ENCODE measurements at regions not wholly inside any gene's neighbourhood (a gene's known extent, or its start where the extent isn't known, plus 50 kb on each side); places are given as distances from the start of the nearest gene placed in this dataset.
A peak's percentile ranks its signal among the peaks of the same experiment; 100 is the strongest.

- Histone ChIP-seq H4K91ac (ENCODE audit: low read length) (no peak overlapping the region), H3K9ac (ENCODE audit: low read length) (no peak overlapping the region), H2BK15ac (ENCODE audit: low read depth, poor library complexity, severe bottlenecking) (no peak overlapping the region), H2AFZ (ENCODE audit: low read depth, low read length) (no peak overlapping the region), H2BK120ac (ENCODE audit: low read depth, low read length) (no peak overlapping the region), H4K8ac (ENCODE audit: low read length) (no peak overlapping the region), H3K9me3 (ENCODE audit: control insufficient read depth, low read length) (peaks cover 25% of the 10 kb centered on the region), H3K79me1 (replicated peaks; ENCODE audit: low read length, poor library complexity, severe bottlenecking) (no peaks in the 10 kb centered on the region), H3K4ac (ENCODE audit: low read depth in 1 of 2, low read length in 2 of 2) (no peak overlapping the region), H2BK5ac (ENCODE audit: low read depth, low read length, poor library complexity, severe bottlenecking) (no peak overlapping the region), H2AK5ac (ENCODE audit: low read length, severe bottlenecking) (no peak overlapping the region), H3K4me1 (ENCODE audit: control insufficient read depth, insufficient read depth, low read depth, low read length) (no peaks in the 10 kb centered on the region), H3K27ac (ENCODE audit: low read length, poor library complexity, severe bottlenecking) (no peak overlapping the region), H3K4me2 (ENCODE audit: low read length, poor library complexity, severe bottlenecking) (no peak overlapping the region), H3K23ac (ENCODE audit: low read length in 2 of 2) (no peak overlapping the region), H3K27me3 (ENCODE audit: control insufficient read depth in 1 of 2, insufficient read depth in 1 of 2, low read length in 2 of 2) (peaks cover 0 to 3% of the 10 kb centered on the region in 2 experiments), H2BK12ac (ENCODE audit: low read length in 2 of 2) (no peak overlapping the region), H3K18ac (ENCODE audit: low read depth in 1 of 2, low read length in 2 of 2) (no peak overlapping the region), H3K14ac (ENCODE audit: low read length in 2 of 2) (peak overlapping the region in 1 of 2 experiments; percentile 80), H3K4me3 (ENCODE audit: insufficient read depth in 1 of 2, low read depth in 1 of 2, low read length in 2 of 2) (no peak overlapping the region), H3K36me3 (ENCODE audit: control insufficient read depth in 1 of 2, insufficient read depth in 2 of 2, low read depth in 1 of 2, low read length in 2 of 2) (no peaks in the 10 kb centered on the region)
- no peak for DNase-seq
- WGBS: 84% methylated on average over 5 of the region's 5 CpGs
Measured at GRCh38 chr6:14265049-14266021, 147.8 kb downstream of the CD83 start.

GRCh38 chr6:14266266-14266665 is 148.7 kb downstream of the CD83 start:
- no peak overlapping the region for H2BK15ac ChIP-seq (ENCODE audit: low read depth, poor library complexity, severe bottlenecking)
- H4K91ac ChIP-seq (ENCODE audit: low read length): no peak overlapping the region
- H3K14ac ChIP-seq (ENCODE audit: low read length in 2 of 2): no peak overlapping the region
- H3K4me1 ChIP-seq (ENCODE audit: control insufficient read depth, insufficient read depth, low read depth, low read length): peaks cover 2% of the 10 kb centered on the region
- WGBS: no CpG with 5 or more reads among the region's 2 CpGs
- H3K4me3 ChIP-seq (ENCODE audit: insufficient read depth in 1 of 2, low read depth in 1 of 2, low read length in 2 of 2): no peak overlapping the region
- no peak overlapping the region for H2BK120ac ChIP-seq (ENCODE audit: low read depth, low read length)
- no peak overlapping the region for H3K4me2 ChIP-seq (ENCODE audit: low read length, poor library complexity, severe bottlenecking)
- no peak overlapping the region for H2BK12ac ChIP-seq (ENCODE audit: low read length in 2 of 2)
- H3K9me3 ChIP-seq (ENCODE audit: control insufficient read depth, low read length): peaks cover 16% of the 10 kb centered on the region
- no peak overlapping the region for H3K23ac ChIP-seq (ENCODE audit: low read length in 2 of 2)
- no peak overlapping the region for H4K8ac ChIP-seq (ENCODE audit: low read length)
- no peak overlapping the region for H2BK5ac ChIP-seq (ENCODE audit: low read depth, low read length, poor library complexity, severe bottlenecking)
- H2AK5ac ChIP-seq (ENCODE audit: low read length, severe bottlenecking): no peak overlapping the region
- no peak overlapping the region for H3K27ac ChIP-seq (ENCODE audit: low read length, poor library complexity, severe bottlenecking)
- H3K18ac ChIP-seq (ENCODE audit: low read depth in 1 of 2, low read length in 2 of 2): no peak overlapping the region
- no peak overlapping the region for H2AFZ ChIP-seq (ENCODE audit: low read depth, low read length)
- no peaks in the 10 kb centered on the region for H3K79me1 ChIP-seq (replicated peaks; ENCODE audit: low read length, poor library complexity, severe bottlenecking)
- H3K4ac ChIP-seq (ENCODE audit: low read depth in 1 of 2, low read length in 2 of 2): no peak overlapping the region
- no peaks in the 10 kb centered on the region for H3K36me3 ChIP-seq (ENCODE audit: control insufficient read depth in 1 of 2, insufficient read depth in 2 of 2, low read depth in 1 of 2, low read length in 2 of 2)
- DNase-seq: no peak
- no peak overlapping the region for H3K9ac ChIP-seq (ENCODE audit: low read length)
- H3K27me3 ChIP-seq (ENCODE audit: control insufficient read depth in 1 of 2, insufficient read depth in 1 of 2, low read length in 2 of 2): peaks cover 0 to 3% of the 10 kb centered on the region in 2 experiments

GRCh38 chr6:14267885-14268660 is 150.5 kb downstream of the CD83 start:
- H3K27me3 ChIP-seq (ENCODE audit: control insufficient read depth in 1 of 2, insufficient read depth in 1 of 2, low read length in 2 of 2): peaks cover 0 to 3% of the 10 kb centered on the region in 2 experiments

GRCh38 chr6:14269436-14269835 is 151.9 kb downstream of the CD83 start:
- Histone ChIP-seq H2AFZ (ENCODE audit: low read depth, low read length) (no peak overlapping the region), H3K27me3 (ENCODE audit: control insufficient read depth in 1 of 2, insufficient read depth in 1 of 2, low read length in 2 of 2) (peaks cover 0 to 3% of the 10 kb centered on the region in 2 experiments), H3K9me3 (ENCODE audit: control insufficient read depth, low read length) (peaks cover 4% of the 10 kb centered on the region), H2AK5ac (ENCODE audit: low read length, severe bottlenecking) (no peak overlapping the region), H3K4me2 (ENCODE audit: low read length, poor library complexity, severe bottlenecking) (no peak overlapping the region), H3K9ac (ENCODE audit: low read length) (no peak overlapping the region), H3K4ac (ENCODE audit: low read depth in 1 of 2, low read length in 2 of 2) (no peak overlapping the region), H4K91ac (ENCODE audit: low read length) (no peak overlapping the region), H2BK12ac (ENCODE audit: low read length in 2 of 2) (no peak overlapping the region), H2BK15ac (ENCODE audit: low read depth, poor library complexity, severe bottlenecking) (no peak overlapping the region), H2BK120ac (ENCODE audit: low read depth, low read length) (no peak overlapping the region), H3K79me1 (replicated peaks; ENCODE audit: low read length, poor library complexity, severe bottlenecking) (no peaks in the 10 kb centered on the region), H3K23ac (ENCODE audit: low read length in 2 of 2) (no peak overlapping the region), H3K27ac (ENCODE audit: low read length, poor library complexity, severe bottlenecking) (no peak overlapping the region), H4K8ac (ENCODE audit: low read length) (no peak overlapping the region), H3K4me3 (ENCODE audit: insufficient read depth in 1 of 2, low read depth in 1 of 2, low read length in 2 of 2) (no peak overlapping the region), H3K14ac (ENCODE audit: low read length in 2 of 2) (no peak overlapping the region), H3K18ac (ENCODE audit: low read depth in 1 of 2, low read length in 2 of 2) (no peak overlapping the region), H3K4me1 (ENCODE audit: control insufficient read depth, insufficient read depth, low read depth, low read length) (peaks cover 2% of the 10 kb centered on the region), H2BK5ac (ENCODE audit: low read depth, low read length, poor library complexity, severe bottlenecking) (no peak overlapping the region), H3K36me3 (ENCODE audit: control insufficient read depth in 1 of 2, insufficient read depth in 2 of 2, low read depth in 1 of 2, low read length in 2 of 2) (no peaks in the 10 kb centered on the region)
- no peak for DNase-seq
- WGBS: 90% methylated on average over 2 of the region's 2 CpGs

More at GRCh38 chr6:14267885-14268660, 150.5 kb downstream of the CD83 start:
- Histone ChIP-seq H2AK5ac (ENCODE audit: low read length, severe bottlenecking) (no peak overlapping the region), H3K4ac (ENCODE audit: low read depth in 1 of 2, low read length in 2 of 2) (no peak overlapping the region), H2BK120ac (ENCODE audit: low read depth, low read length) (no peak overlapping the region), H3K36me3 (ENCODE audit: control insufficient read depth in 1 of 2, insufficient read depth in 2 of 2, low read depth in 1 of 2, low read length in 2 of 2) (no peaks in the 10 kb centered on the region), H2BK12ac (ENCODE audit: low read length in 2 of 2) (no peak overlapping the region), H3K79me1 (replicated peaks; ENCODE audit: low read length, poor library complexity, severe bottlenecking) (no peaks in the 10 kb centered on the region), H3K9ac (ENCODE audit: low read length) (no peak overlapping the region), H3K4me3 (ENCODE audit: insufficient read depth in 1 of 2, low read depth in 1 of 2, low read length in 2 of 2) (no peak overlapping the region), H4K91ac (ENCODE audit: low read length) (no peak overlapping the region), H2BK5ac (ENCODE audit: low read depth, low read length, poor library complexity, severe bottlenecking) (no peak overlapping the region), H3K27ac (ENCODE audit: low read length, poor library complexity, severe bottlenecking) (no peak overlapping the region), H2AFZ (ENCODE audit: low read depth, low read length) (no peak overlapping the region), H3K4me2 (ENCODE audit: low read length, poor library complexity, severe bottlenecking) (no peak overlapping the region), H3K18ac (ENCODE audit: low read depth in 1 of 2, low read length in 2 of 2) (no peak overlapping the region), H3K9me3 (ENCODE audit: control insufficient read depth, low read length) (peaks cover 13% of the 10 kb centered on the region), H3K4me1 (ENCODE audit: control insufficient read depth, insufficient read depth, low read depth, low read length) (peaks cover 2% of the 10 kb centered on the region), H4K8ac (ENCODE audit: low read length) (no peak overlapping the region), H2BK15ac (ENCODE audit: low read depth, poor library complexity, severe bottlenecking) (no peak overlapping the region), H3K14ac (ENCODE audit: low read length in 2 of 2) (no peak overlapping the region), H3K23ac (ENCODE audit: low read length in 2 of 2) (no peak overlapping the region)
- 92% methylated on average over 6 of the region's 9 CpGs for WGBS
- DNase-seq: no peak

All from mesenchymal stem cell (in vitro differentiated cells and primary cell).